Activated CD8-positive, alpha-beta memory T cell treated with anti-CD3 and anti-CD28 coated beads, Interleukin-2, amount 10 ng/mL, durations not matched to agents 7 days and 5 days (primary cell): ENCODE measurements at regions not wholly inside any gene's neighbourhood (a gene's known extent, or its start where the extent isn't known, plus 50 kb on each side); places are given as distances from the start of the nearest gene placed in this dataset.
"Not testable (repeated sequence)": the region's sequence is repeated elsewhere in the genome, so short reads cannot be mapped to it uniquely, and the experiment has no call there.

Experiments
- ATAC-seq: fragments of 150-1000 bp; cut with Tn5 transposase; one replicate; pipeline ENCODE4 v1.10.0; 2021; ENCODE audit warnings: moderate library complexity
- CTCF ChIA-PET: fragments of 350-600 bp; sonication (Branson Sonifier 250); formaldehyde crosslinking; loops from one replicate; lab custom pipeline; 2021; ENCODE audit warnings: antibody characterized with exemption; lab: Charles Lee
- DNase-seq: peaks from one replicate; pipeline ENCODE4 v3.0.0-alpha.2; 2020
- H3K27ac Mint-ChIP-seq: one replicate; pipeline ENCODE4 v1.8.0; 2021; ENCODE audit warnings: mild to moderate bottlenecking, mixed read lengths
- H3K27me3 Mint-ChIP-seq: one replicate; pipeline ENCODE4 v1.8.0; 2021; ENCODE audit warnings: mixed read lengths
- H3K36me3 Mint-ChIP-seq: one replicate; pipeline ENCODE4 v1.8.0; 2021; ENCODE audit warnings: mild to moderate bottlenecking, mixed read lengths
- H3K4me1 Mint-ChIP-seq: one replicate; pipeline ENCODE4 v1.8.0; 2021; ENCODE audit warnings: mixed read lengths
- H3K4me3 Mint-ChIP-seq: one replicate; pipeline ENCODE4 v1.8.0; 2021; ENCODE audit warnings: mild to moderate bottlenecking, moderate library complexity, mixed read lengths
- H3K9me3 Mint-ChIP-seq: one replicate; pipeline ENCODE4 v1.8.0; 2022; ENCODE audit warnings: low read depth, mixed read lengths

DNA sequence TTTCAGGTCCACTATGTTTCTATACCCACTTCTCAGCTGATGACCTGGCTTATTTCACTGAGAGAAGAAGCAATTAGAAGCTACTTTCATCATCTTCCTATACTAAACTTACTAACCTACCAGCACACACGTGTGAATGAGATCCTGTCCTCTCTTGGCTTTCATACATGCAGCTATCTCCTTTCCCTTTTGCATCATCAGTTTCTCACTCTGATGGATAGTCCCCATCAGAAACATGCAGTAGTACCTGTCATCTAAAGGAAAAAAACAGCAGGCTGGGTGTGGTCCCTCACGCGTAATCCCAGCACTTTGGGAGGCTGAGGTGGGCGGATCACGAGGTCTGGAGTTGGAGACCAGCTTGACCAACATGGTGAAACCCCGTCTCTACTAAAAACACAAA, 237.6 kb upstream of the C2CD4B start:
- Mint-ChIP-seq H3K9me3 (peaks cover 13% of the 10 kb centered on the region), H3K27me3 (peaks cover 33% of the 10 kb centered on the region), H3K27ac (no peak overlapping the region), H3K4me3 (no peak overlapping the region), H3K4me1 (no peaks in the 10 kb centered on the region), H3K36me3 (peaks cover 4% of the 10 kb centered on the region)
- ATAC-seq = no peak
- DNase-seq = no peak
- CTCF ChIA-PET = no interaction called here

DNA sequence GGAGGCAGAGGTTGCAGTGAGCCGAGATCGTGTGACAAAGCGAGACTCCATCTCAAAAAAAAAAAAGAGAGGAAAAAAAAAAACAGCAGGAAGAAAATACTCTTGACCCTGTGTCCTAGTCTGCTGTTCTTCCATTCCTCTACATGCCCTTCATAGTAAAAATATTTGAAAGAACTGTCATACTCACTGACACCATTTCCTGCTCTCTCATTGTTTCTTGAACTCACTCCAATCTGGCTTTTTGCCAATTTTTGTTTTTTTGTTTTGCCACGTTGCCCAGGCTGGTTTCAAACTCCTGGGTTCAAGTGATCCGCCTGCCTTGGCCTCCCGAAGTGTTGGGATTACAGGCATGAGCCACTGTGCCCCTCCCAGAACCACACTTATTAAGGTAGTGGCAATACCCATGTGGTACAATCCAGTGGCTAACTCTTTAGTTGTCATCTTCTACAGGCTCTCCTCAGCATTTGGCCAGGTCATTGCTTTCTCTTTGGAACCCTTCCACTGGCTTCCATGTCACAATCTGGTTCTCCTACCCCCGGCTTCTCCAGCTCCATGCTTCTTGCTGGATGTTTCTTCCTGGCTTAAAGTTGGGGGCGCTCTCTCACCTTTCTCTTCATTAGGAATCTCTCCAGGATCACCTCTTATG, 238.2 kb upstream of the C2CD4B start:
- H3K4me3 Mint-ChIP-seq = no peak overlapping the region
- H3K9me3 Mint-ChIP-seq = peaks cover 9% of the 10 kb centered on the region
- H3K27me3 Mint-ChIP-seq = peaks cover 33% of the 10 kb centered on the region
- H3K27ac Mint-ChIP-seq = no peak overlapping the region
- H3K36me3 Mint-ChIP-seq = peaks cover 4% of the 10 kb centered on the region
- ATAC-seq = no peak
- no peaks in the 10 kb centered on the region for H3K4me1 Mint-ChIP-seq
- no peak for DNase-seq
- CTCF ChIA-PET = no interaction called here

- ATAC-seq = no peak
- no peaks in the 10 kb centered on the region for H3K4me1 Mint-ChIP-seq
- CTCF ChIA-PET = no interaction called here
- peaks cover 5% of the 10 kb centered on the region for H3K9me3 Mint-ChIP-seq
- DNase-seq = no peak
- peaks cover 33% of the 10 kb centered on the region for H3K27me3 Mint-ChIP-seq
- no peak overlapping the region for H3K4me3 Mint-ChIP-seq
- peaks cover 4% of the 10 kb centered on the region for H3K36me3 Mint-ChIP-seq
- H3K27ac Mint-ChIP-seq = no peak overlapping the region
Measured at GRCh38 chr15:62404194-62404985, 239.3 kb upstream of the C2CD4B start.

- Mint-ChIP-seq H3K27me3 (peaks cover 29% of the 10 kb centered on the region), H3K9me3 (no peaks in the 10 kb centered on the region), H3K4me3 (no peak overlapping the region), H3K27ac (no peak overlapping the region), H3K4me1 (no peaks in the 10 kb centered on the region), H3K36me3 (no peaks in the 10 kb centered on the region)
- no peak for ATAC-seq
- no peak for DNase-seq
- CTCF ChIA-PET = no interaction called here
Measured at GRCh38 chr15:62406305-62406891, 241.3 kb upstream of the C2CD4B start.

DNA sequence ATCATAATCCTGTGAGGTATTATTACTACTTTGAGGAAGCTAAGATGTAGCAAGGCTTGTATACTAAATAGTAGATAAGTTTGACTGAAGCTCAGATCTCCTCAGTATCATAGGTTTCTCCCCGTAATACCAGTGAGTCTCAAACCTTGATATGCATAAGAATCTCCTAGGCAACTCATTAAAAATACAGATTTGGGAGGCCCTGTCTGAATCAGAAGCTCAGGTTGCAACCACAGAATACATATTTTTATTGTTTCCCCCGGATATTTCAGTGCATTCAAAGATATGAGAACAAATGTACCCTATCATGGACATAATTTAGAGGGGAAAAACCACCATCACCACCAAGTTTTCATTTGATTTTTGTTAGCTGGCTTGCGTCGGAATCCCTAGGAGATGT, 242.1 kb upstream of the C2CD4B start:
- no peak overlapping the region for H3K27ac Mint-ChIP-seq
- ATAC-seq = no peak
- H3K36me3 Mint-ChIP-seq = no peaks in the 10 kb centered on the region

DNA sequence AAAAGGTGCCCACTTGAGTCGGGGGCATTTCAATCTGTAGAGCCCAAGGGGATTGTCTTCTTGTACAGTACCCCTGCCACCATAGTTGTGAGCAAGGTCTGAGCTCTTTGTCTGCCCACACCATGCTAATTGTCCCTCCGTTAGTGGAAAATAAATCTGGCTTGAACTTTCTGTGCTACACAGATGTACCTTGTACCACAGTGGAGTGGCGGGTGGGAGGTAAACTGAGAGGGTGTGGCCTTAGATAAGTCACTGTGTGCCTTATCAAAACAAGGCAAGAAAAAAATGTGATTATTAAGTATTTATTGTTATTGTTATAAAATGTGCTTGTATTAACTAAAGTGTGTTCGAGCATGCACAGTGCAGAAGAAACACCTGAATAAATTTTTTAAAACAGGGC, 242.9 kb upstream of the C2CD4B start:
- no peak overlapping the region for H3K4me3 Mint-ChIP-seq
- H3K36me3 Mint-ChIP-seq = no peaks in the 10 kb centered on the region
- DNase-seq (no peak), ATAC-seq (no peak)
- H3K4me1 Mint-ChIP-seq = no peaks in the 10 kb centered on the region
- CTCF ChIA-PET = no interaction called here
- H3K27me3 Mint-ChIP-seq = peaks cover 26% of the 10 kb centered on the region
- no peak overlapping the region for H3K27ac Mint-ChIP-seq
- no peaks in the 10 kb centered on the region for H3K9me3 Mint-ChIP-seq

More for the DNA sequence above, 242.1 kb upstream of the C2CD4B start:
- Mint-ChIP-seq H3K27me3 (peaks cover 28% of the 10 kb centered on the region), H3K4me1 (no peaks in the 10 kb centered on the region), H3K9me3 (no peaks in the 10 kb centered on the region), H3K4me3 (no peak overlapping the region)
- CTCF ChIA-PET = no interaction called here
- no peak for DNase-seq

- Mint-ChIP-seq H3K4me3 (no peak overlapping the region), H3K9me3 (no peaks in the 10 kb centered on the region), H3K4me1 (no peaks in the 10 kb centered on the region), H3K27ac (no peak overlapping the region), H3K36me3 (no peaks in the 10 kb centered on the region), H3K27me3 (peaks cover 17% of the 10 kb centered on the region)
- CTCF ChIA-PET = no interaction called here
- DNase-seq = no peak
- ATAC-seq = no peak
Measured at GRCh38 chr15:62409466-62409865, 244.4 kb upstream of the C2CD4B start.

- CTCF ChIA-PET = no interaction called here
Measured at GRCh38 chr15:62412686-62413085, 247.6 kb upstream of the C2CD4B start.

DNA sequence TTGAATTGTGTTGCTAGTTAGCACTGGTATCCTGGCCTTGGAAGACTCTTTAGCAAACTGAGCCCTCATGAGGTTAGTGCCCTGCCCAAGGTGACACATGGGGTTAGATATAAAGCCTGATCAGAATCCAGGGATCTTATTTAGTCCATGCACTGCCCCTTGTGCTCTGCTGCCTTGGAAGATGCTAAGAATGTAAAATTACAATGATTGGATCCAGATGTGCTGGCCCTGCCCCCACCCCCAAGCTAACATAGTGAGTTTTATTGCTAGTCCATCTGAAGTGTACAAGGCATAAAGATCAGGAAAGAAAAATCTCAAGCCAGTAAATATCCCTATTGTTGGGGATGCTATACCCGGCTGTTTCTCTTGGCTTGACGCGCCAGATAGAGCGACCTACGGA, 248.1 kb upstream of the C2CD4B start:
- CTCF ChIA-PET = no interaction called here
- DNase-seq (no peak), ATAC-seq (no peak)
- Mint-ChIP-seq H3K27me3 (peaks cover 4% of the 10 kb centered on the region), H3K9me3 (no peaks in the 10 kb centered on the region), H3K4me1 (no peaks in the 10 kb centered on the region), H3K36me3 (no peaks in the 10 kb centered on the region), H3K4me3 (no peak overlapping the region), H3K27ac (no peak overlapping the region)

More at GRCh38 chr15:62412686-62413085, 247.6 kb upstream of the C2CD4B start:
- no peak for ATAC-seq
- no peak overlapping the region for H3K4me3 Mint-ChIP-seq
- no peak for DNase-seq
- no peaks in the 10 kb centered on the region for H3K36me3 Mint-ChIP-seq
- no peaks in the 10 kb centered on the region for H3K4me1 Mint-ChIP-seq
- no peak overlapping the region for H3K27ac Mint-ChIP-seq
- H3K9me3 Mint-ChIP-seq = no peaks in the 10 kb centered on the region
- H3K27me3 Mint-ChIP-seq = peaks cover 3% of the 10 kb centered on the region

DNA sequence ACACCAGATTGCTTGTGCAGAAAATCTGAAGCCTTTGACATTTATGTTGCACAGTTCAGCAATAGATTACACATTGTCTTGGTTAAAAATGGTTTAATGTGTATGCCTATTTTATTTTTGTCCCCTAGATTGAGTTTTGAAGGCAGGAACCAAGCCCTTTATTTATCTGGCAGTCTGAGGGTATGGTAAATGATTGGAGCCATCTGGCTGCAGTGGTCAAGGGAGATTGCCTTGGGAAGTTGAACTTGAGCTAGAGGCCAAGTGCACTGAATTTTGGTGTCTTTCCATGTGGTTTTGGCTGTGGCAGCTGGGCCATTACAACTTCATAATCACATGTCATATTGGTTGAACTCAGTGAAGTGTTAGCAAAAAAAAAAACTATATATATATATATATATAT, 248.7 kb upstream of the C2CD4B start:
- Mint-ChIP-seq H3K9me3 (no peaks in the 10 kb centered on the region), H3K27me3 (peaks cover 4% of the 10 kb centered on the region), H3K4me1 (no peaks in the 10 kb centered on the region), H3K4me3 (no peak overlapping the region), H3K27ac (no peak overlapping the region), H3K36me3 (no peaks in the 10 kb centered on the region)
- CTCF ChIA-PET = no interaction called here
- no peak for ATAC-seq
- DNase-seq = no peak

DNA sequence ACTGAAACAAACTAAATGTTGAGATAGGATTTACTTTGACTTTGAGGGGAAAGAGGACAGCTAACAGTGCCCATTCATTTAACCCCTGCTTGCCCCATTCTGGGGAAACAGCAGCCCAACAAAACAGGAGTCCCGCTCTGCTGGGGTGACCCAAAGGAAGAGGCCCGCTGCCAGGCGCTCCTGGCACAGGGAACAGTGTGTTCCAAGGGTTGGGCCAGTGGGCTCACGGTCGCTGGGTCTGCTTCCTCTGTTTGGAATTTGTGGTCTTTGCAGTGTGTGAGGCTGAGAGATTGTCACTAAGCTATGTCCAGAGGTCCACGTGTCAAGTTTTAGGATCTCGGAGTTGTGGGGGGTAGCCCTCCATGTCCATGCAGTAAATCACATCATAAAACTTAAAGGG, 250.4 kb upstream of the C2CD4B start:
- no peaks in the 10 kb centered on the region for H3K4me1 Mint-ChIP-seq
- H3K9me3 Mint-ChIP-seq = no peaks in the 10 kb centered on the region
- DNase-seq = no peak
- H3K4me3 Mint-ChIP-seq = no peak overlapping the region
- no peak overlapping the region for H3K27ac Mint-ChIP-seq
- CTCF ChIA-PET = no interaction called here
- ATAC-seq = no peak
- H3K36me3 Mint-ChIP-seq = no peaks in the 10 kb centered on the region
- peaks cover 4% of the 10 kb centered on the region for H3K27me3 Mint-ChIP-seq

GRCh38 chr15:62416526-62416925, 251.4 kb upstream of the C2CD4B start:
- ATAC-seq (no peak), DNase-seq (no peak)
- Mint-ChIP-seq H3K9me3 (no peaks in the 10 kb centered on the region), H3K36me3 (no peaks in the 10 kb centered on the region), H3K27ac (no peak overlapping the region), H3K4me1 (no peaks in the 10 kb centered on the region), H3K27me3 (peaks cover 4% of the 10 kb centered on the region), H3K4me3 (no peak overlapping the region)
- CTCF ChIA-PET = no interaction called here

- Mint-ChIP-seq H3K27me3 (peaks cover 2% of the 10 kb centered on the region), H3K4me3 (no peak overlapping the region), H3K36me3 (no peaks in the 10 kb centered on the region), H3K4me1 (no peaks in the 10 kb centered on the region), H3K27ac (no peak overlapping the region), H3K9me3 (no peaks in the 10 kb centered on the region)
- DNase-seq = no peak
- ATAC-seq = no peak
- CTCF ChIA-PET = no interaction called here
Measured at GRCh38 chr15:62417439-62417838, 252.4 kb upstream of the C2CD4B start.

GRCh38 chr15:62418496-62418895, 253.4 kb upstream of the C2CD4B start:
- H3K4me3 Mint-ChIP-seq, H3K27ac Mint-ChIP-seq, H3K4me1 Mint-ChIP-seq, H3K9me3 Mint-ChIP-seq, H3K27me3 Mint-ChIP-seq, DNase-seq, H3K36me3 Mint-ChIP-seq, ATAC-seq, CTCF ChIA-PET: not testable (repeated sequence)
